ENCODE measurements at regions not wholly inside any gene's neighbourhood (a gene's known extent, or its start where the extent isn't known, plus 50 kb on each side); places are given as distances from the start of the nearest gene placed in this dataset.
"Not testable (repeated sequence)": the region's sequence is repeated elsewhere in the genome, so short reads cannot be mapped to it uniquely, and the experiment has no call there.

GRCh38 chr13:90276216-90276615 lies 1071.3 kb upstream of the MIR17HG start:
- Mint-ChIP-seq H3K4me3 (no peak overlapping the region), H3K27me3 (ENCODE audit: low read depth) (no peaks in the 10 kb centered on the region), H3K9me3 (peaks cover 5% of the 10 kb centered on the region), H3K36me3 (ENCODE audit: low read depth) (no peaks in the 10 kb centered on the region), H3K4me1 (ENCODE audit: low read depth) (no peaks in the 10 kb centered on the region), H3K27ac (no peak overlapping the region)
- CTCF ChIA-PET: no interaction called here
- intact Hi-C loops (cut with micrococcal nuclease): no loop called here
- no peak for DNase-seq

DNA sequence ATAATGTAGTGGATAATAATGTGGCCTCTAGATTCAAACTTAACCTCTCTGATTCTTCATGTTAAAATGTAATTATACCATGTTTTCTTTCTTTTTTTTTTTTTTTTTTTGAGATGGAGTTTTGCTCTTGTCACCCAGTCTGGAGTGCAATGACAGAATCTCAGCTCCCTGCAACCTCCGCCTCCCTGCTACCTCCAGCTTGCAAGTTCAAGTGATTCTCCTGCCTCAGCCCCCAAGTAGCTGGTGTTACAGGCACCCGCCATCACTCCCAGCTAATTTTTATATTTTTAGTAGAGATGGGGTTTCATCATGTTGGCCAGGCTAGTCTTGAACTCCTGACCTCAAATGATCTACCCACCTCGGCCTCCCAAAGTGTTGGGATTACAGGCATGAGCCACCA lies 1069.3 kb upstream of the MIR17HG start:
- H3K4me1 Mint-ChIP-seq (ENCODE audit: low read depth); CTCF ChIA-PET; DNase-seq; H3K4me3 Mint-ChIP-seq; H3K27me3 Mint-ChIP-seq (ENCODE audit: low read depth); intact Hi-C loops (cut with micrococcal nuclease); H3K36me3 Mint-ChIP-seq (ENCODE audit: low read depth); H3K27ac Mint-ChIP-seq; H3K9me3 Mint-ChIP-seq: not testable (repeated sequence)

GRCh38 chr13:90281709-90282108 lies 1065.8 kb upstream of the MIR17HG start:
- Mint-ChIP-seq H3K9me3 (peaks cover 1% of the 10 kb centered on the region), H3K4me1 (ENCODE audit: low read depth) (no peaks in the 10 kb centered on the region), H3K36me3 (ENCODE audit: low read depth) (no peaks in the 10 kb centered on the region), H3K27me3 (ENCODE audit: low read depth) (no peaks in the 10 kb centered on the region), H3K27ac (no peak overlapping the region), H3K4me3 (no peak overlapping the region)
- intact Hi-C loops (cut with micrococcal nuclease): no loop called here
- no peak for DNase-seq
- CTCF ChIA-PET: interaction anchor here (0.6 kb wide), 1 partner anchor 74 kb away, joined by 4 read pairs; no protein-coding TSS in a partner anchor

DNA sequence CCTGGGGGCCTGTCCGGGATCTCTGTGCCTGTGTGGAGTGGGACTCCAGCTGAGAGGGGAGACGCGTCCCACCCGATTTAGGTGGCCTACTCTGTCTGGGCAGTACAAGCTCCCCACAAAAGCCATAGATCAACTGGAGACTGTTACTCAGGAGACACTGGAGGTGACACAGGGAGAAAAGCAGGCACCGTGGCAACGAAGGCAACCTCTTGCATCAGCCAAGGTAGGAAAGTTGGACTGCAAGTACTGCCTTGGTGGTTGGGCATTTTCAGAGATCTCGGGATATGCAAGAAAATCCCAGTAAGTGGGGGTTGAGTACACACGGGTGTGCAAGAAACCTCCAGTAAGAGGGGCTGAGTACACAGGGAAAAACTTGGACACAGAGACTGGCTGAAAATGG lies 1060.0 kb upstream of the MIR17HG start:
- intact Hi-C loops (cut with micrococcal nuclease): no loop called here
- peaks cover 9% of the 10 kb centered on the region for H3K9me3 Mint-ChIP-seq
- no peak overlapping the region for H3K4me3 Mint-ChIP-seq
- H3K27me3 Mint-ChIP-seq (ENCODE audit: low read depth): no peaks in the 10 kb centered on the region
- H3K36me3 Mint-ChIP-seq (ENCODE audit: low read depth): no peaks in the 10 kb centered on the region
- no peak overlapping the region for H3K27ac Mint-ChIP-seq
- no peak for DNase-seq
- no peaks in the 10 kb centered on the region for H3K4me1 Mint-ChIP-seq (ENCODE audit: low read depth)
- CTCF ChIA-PET: no interaction called here

DNA sequence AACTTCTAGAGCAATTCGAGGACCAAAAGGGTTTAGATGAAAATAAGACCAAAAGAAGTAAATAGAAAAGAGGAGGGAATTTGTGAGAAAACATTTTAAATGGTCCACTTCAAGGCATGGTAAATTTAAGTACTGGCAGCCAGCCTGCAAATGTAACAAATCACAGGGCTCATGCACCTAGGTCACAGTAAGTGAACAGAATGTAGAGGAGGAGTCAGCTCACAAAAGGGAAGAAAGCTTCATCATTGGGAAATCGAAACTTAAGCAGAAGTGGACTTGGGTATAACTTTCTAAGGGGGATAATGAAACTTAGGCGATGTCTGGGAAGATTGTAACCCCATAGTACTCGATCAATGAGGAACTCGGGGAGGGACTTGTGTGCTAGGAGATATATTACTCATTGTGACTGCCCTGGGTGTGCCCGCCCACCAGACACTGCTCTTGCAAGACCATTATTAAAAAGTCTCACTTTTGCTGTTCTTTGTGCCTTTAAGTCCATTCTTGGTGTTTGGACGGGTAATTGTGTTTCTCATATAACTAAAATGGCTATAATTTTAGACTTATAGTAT lies 1053.6 kb upstream of the MIR17HG start:
- DNase-seq: no peak
- Mint-ChIP-seq H3K27me3 (ENCODE audit: low read depth) (no peaks in the 10 kb centered on the region), H3K9me3 (peaks cover 8% of the 10 kb centered on the region), H3K27ac (no peak overlapping the region), H3K4me3 (no peak overlapping the region), H3K4me1 (ENCODE audit: low read depth) (no peaks in the 10 kb centered on the region), H3K36me3 (ENCODE audit: low read depth) (no peaks in the 10 kb centered on the region)
- CTCF ChIA-PET: no interaction called here
- intact Hi-C loops (cut with micrococcal nuclease): no loop called here

DNA sequence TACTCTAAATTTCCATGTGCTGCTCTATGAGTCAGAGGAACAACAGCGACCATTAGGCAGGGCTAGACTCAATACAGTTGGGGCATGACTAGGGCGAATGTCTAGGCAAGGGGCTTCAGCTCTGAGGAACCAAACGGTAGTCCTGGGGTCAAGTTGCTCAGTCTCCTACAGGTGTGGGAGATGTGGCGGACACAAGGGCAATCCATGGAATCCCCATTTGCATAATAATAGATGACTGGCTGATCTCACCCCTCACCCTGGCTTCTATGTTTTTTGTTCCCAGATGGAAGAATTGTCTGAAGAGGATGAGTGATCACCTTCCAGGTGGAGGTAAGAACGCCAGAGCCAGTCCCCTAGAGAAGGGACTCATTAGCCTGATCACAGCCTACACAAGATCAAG lies 1048.2 kb upstream of the MIR17HG start:
- no peaks in the 10 kb centered on the region for H3K27me3 Mint-ChIP-seq (ENCODE audit: low read depth)
- no peak for DNase-seq
- no peak overlapping the region for H3K4me3 Mint-ChIP-seq
- H3K9me3 Mint-ChIP-seq: peaks cover 2% of the 10 kb centered on the region
- no peaks in the 10 kb centered on the region for H3K4me1 Mint-ChIP-seq (ENCODE audit: low read depth)
- H3K36me3 Mint-ChIP-seq (ENCODE audit: low read depth): no peaks in the 10 kb centered on the region
- H3K27ac Mint-ChIP-seq: no peak overlapping the region
- CTCF ChIA-PET: no interaction called here
- intact Hi-C loops (cut with micrococcal nuclease): no loop called here

DNA sequence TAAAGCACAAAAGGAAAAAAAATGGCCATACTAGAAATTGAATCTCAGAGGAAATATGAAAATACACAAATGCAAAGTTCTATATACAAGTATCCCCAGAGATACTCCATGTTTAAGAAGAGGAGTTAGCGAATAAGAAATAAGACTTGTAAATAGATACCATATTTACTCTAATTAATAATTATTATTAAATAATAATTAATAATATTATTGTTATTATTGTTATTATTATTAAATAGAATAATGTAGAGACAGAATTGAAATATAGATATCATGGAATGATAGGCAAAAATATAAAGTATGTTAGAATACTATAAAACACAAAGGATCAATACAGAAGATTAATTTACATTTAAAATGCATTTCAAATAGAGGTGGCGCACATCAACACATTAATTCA lies 1047.5 kb upstream of the MIR17HG start:
- CTCF ChIA-PET: no interaction called here
- intact Hi-C loops (cut with micrococcal nuclease): no loop called here
- Mint-ChIP-seq H3K36me3 (ENCODE audit: low read depth) (no peaks in the 10 kb centered on the region), H3K27ac (no peak overlapping the region), H3K4me3 (no peak overlapping the region), H3K4me1 (ENCODE audit: low read depth) (no peaks in the 10 kb centered on the region), H3K9me3 (peaks cover 2% of the 10 kb centered on the region), H3K27me3 (ENCODE audit: low read depth) (no peaks in the 10 kb centered on the region)
- no peak for DNase-seq

- no peaks in the 10 kb centered on the region for H3K27me3 Mint-ChIP-seq (ENCODE audit: low read depth)
- no peaks in the 10 kb centered on the region for H3K36me3 Mint-ChIP-seq (ENCODE audit: low read depth)
- no peak overlapping the region for H3K4me3 Mint-ChIP-seq
- CTCF ChIA-PET: no interaction called here
- intact Hi-C loops (cut with micrococcal nuclease): no loop called here
- H3K9me3 Mint-ChIP-seq: peaks cover 4% of the 10 kb centered on the region
- H3K4me1 Mint-ChIP-seq (ENCODE audit: low read depth): no peaks in the 10 kb centered on the region
- no peak for DNase-seq
- no peak overlapping the region for H3K27ac Mint-ChIP-seq
Observed at GRCh38 chr13:90302107-90302506, 1045.4 kb upstream of the MIR17HG start.

GRCh38 chr13:90305796-90306195 lies 1041.7 kb upstream of the MIR17HG start:
- CTCF ChIA-PET: no interaction called here
- intact Hi-C loops (cut with micrococcal nuclease): no loop called here
- H3K4me1 Mint-ChIP-seq (ENCODE audit: low read depth): no peaks in the 10 kb centered on the region
- H3K4me3 Mint-ChIP-seq: no peak overlapping the region
- H3K27me3 Mint-ChIP-seq (ENCODE audit: low read depth): no peaks in the 10 kb centered on the region
- peaks cover 2% of the 10 kb centered on the region for H3K9me3 Mint-ChIP-seq
- no peak overlapping the region for H3K27ac Mint-ChIP-seq
- no peak for DNase-seq
- no peaks in the 10 kb centered on the region for H3K36me3 Mint-ChIP-seq (ENCODE audit: low read depth)

GRCh38 chr13:90307136-90307535 lies 1040.4 kb upstream of the MIR17HG start:
- Mint-ChIP-seq H3K4me3 (no peak overlapping the region), H3K9me3 (peaks cover 4% of the 10 kb centered on the region)

GRCh38 chr13:90308249-90308648 lies 1039.2 kb upstream of the MIR17HG start:
- H3K36me3 Mint-ChIP-seq (ENCODE audit: low read depth): no peaks in the 10 kb centered on the region

More at GRCh38 chr13:90307136-90307535, 1040.4 kb upstream of the MIR17HG start:
- Mint-ChIP-seq H3K27me3 (ENCODE audit: low read depth) (no peaks in the 10 kb centered on the region), H3K4me1 (ENCODE audit: low read depth) (no peaks in the 10 kb centered on the region), H3K27ac (no peak overlapping the region), H3K36me3 (ENCODE audit: low read depth) (no peaks in the 10 kb centered on the region)
- no peak for DNase-seq
- CTCF ChIA-PET: no interaction called here
- intact Hi-C loops (cut with micrococcal nuclease): no loop called here

DNA sequence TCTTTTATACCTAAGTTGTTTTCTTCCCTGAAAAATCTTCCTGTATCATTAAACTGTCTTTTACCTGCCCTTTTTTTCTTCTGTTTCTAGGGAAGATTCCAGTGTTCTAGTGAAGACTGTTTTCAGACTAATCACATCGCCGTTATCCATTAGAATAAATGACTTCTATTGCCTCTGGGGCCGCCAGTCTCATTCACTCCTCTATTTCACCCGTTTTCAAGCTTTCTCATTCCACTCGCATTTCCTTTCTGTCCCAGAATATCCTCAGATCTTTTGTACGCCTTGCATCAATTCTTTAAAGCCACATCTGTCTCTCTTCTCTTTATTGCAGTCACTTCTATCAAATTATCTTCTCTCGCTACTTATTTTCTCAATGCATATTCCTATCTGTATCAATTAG lies 1035.6 kb upstream of the MIR17HG start:
- no peak for DNase-seq
- CTCF ChIA-PET: no interaction called here
- peaks cover 7% of the 10 kb centered on the region for H3K9me3 Mint-ChIP-seq
- H3K27ac Mint-ChIP-seq: no peak overlapping the region
- intact Hi-C loops (cut with micrococcal nuclease): no loop called here
- H3K36me3 Mint-ChIP-seq (ENCODE audit: low read depth): no peaks in the 10 kb centered on the region
- no peaks in the 10 kb centered on the region for H3K4me1 Mint-ChIP-seq (ENCODE audit: low read depth)
- H3K27me3 Mint-ChIP-seq (ENCODE audit: low read depth): no peaks in the 10 kb centered on the region
- H3K4me3 Mint-ChIP-seq: no peak overlapping the region

More at GRCh38 chr13:90308249-90308648, 1039.2 kb upstream of the MIR17HG start:
- no peaks in the 10 kb centered on the region for H3K4me1 Mint-ChIP-seq (ENCODE audit: low read depth)
- H3K9me3 Mint-ChIP-seq: peaks cover 8% of the 10 kb centered on the region
- no peaks in the 10 kb centered on the region for H3K27me3 Mint-ChIP-seq (ENCODE audit: low read depth)
- H3K4me3 Mint-ChIP-seq: no peak overlapping the region
- CTCF ChIA-PET: interaction anchor here (0.7 kb wide), 1 partner anchor 1230 kb away, joined by 4 read pairs; no protein-coding TSS in a partner anchor
- no peak for DNase-seq
- no peak overlapping the region for H3K27ac Mint-ChIP-seq
- intact Hi-C loops (cut with micrococcal nuclease): no loop called here

DNA sequence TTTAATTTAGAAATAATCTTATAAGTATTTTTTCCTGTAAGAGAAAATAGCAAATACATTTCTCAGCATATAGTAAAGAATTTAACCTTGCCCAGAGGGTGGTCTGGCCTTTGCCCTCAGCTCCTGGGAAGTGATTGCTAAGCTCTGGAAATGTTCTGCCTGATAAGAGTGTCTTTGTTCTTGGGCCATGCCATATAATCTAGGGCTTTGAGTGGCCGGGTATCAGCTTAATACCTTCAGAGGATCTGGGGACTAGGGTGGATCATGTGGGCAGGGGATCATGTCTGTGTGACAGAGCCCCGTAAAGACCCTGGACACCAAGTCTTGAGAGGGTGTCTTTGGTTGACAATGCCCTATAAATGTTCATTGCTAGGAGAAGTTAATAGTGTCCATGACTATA lies 1032.4 kb upstream of the MIR17HG start:
- CTCF ChIA-PET: no interaction called here
- H3K27ac Mint-ChIP-seq: no peak overlapping the region
- intact Hi-C loops (cut with micrococcal nuclease): no loop called here

GRCh38 chr13:90320664-90321063 lies 1026.8 kb upstream of the MIR17HG start:
- CTCF ChIA-PET: no interaction called here
- no peak overlapping the region for H3K27ac Mint-ChIP-seq
- no peak for DNase-seq
- no peak overlapping the region for H3K4me3 Mint-ChIP-seq
- H3K36me3 Mint-ChIP-seq (ENCODE audit: low read depth): no peaks in the 10 kb centered on the region
- no peaks in the 10 kb centered on the region for H3K4me1 Mint-ChIP-seq (ENCODE audit: low read depth)
- intact Hi-C loops (cut with micrococcal nuclease): no loop called here
- H3K27me3 Mint-ChIP-seq (ENCODE audit: low read depth): no peaks in the 10 kb centered on the region
- peaks cover 5% of the 10 kb centered on the region for H3K9me3 Mint-ChIP-seq

More for the DNA sequence above, 1032.4 kb upstream of the MIR17HG start:
- Mint-ChIP-seq H3K27me3 (ENCODE audit: low read depth) (no peaks in the 10 kb centered on the region), H3K36me3 (ENCODE audit: low read depth) (no peaks in the 10 kb centered on the region), H3K9me3 (peaks cover 8% of the 10 kb centered on the region), H3K4me1 (ENCODE audit: low read depth) (no peaks in the 10 kb centered on the region), H3K4me3 (no peak overlapping the region)
- no peak for DNase-seq

All from activated naive CD4-positive, alpha-beta T cell treated with anti-CD3 and anti-CD28 coated beads for 36 hours (primary cell).